ENCODE measurements at regions not wholly inside any gene's neighbourhood (a gene's known extent, or its start where the extent isn't known, plus 50 kb on each side); places are given as distances from the start of the nearest gene placed in this dataset.

GRCh38 chr3:147313513-147313912 is 92.8 kb downstream of the ZIC4 start:
- TF ChIP-seq EP300 (IDR thresholded peaks at IDR 0.05) = no peak
- no peak for TF ChIP-seq CTCF (IDR thresholded peaks at IDR 0.05)
